CD14-positive monocyte (primary cell): ENCODE measurements at regions not wholly inside any gene's neighbourhood (a gene's known extent, or its start where the extent isn't known, plus 50 kb on each side); places are given as distances from the start of the nearest gene placed in this dataset.
A peak's percentile ranks its signal among the peaks of the same experiment; 100 is the strongest.

Source experiments
- DNase-seq, 3 donors: peaks; one replicate each; pipeline ENCODE4 v3.0.0-alpha.2; 2011 to 2022
- H2AFZ ChIP-seq: 2 replicates; pipeline ENCODE4 v1.6.0; 2012; ENCODE audit warnings: mild to moderate bottlenecking, low read depth, low read length, inconsistent platforms; ENCODE audit not compliant: insufficient read depth, poor library complexity, severe bottlenecking
- H3K27ac ChIP-seq, 2 donors: 1 replicate in 1 of 2; 2 replicates in 1 of 2; pipeline ENCODE4 v1.5.1; 2012 to 2013; ENCODE audit warnings: low read length in 2 of 2, control low read depth in 1 of 2, inconsistent platforms in 1 of 2, low read depth in 1 of 2, mild to moderate bottlenecking in 1 of 2
- H3K27me3 ChIP-seq, 2 donors: one replicate each; pipeline versions ENCODE4 v1.6.0 to v1.6.1; 2011 to 2013; ENCODE audit warnings: low read length in 2 of 2; ENCODE audit not compliant: control insufficient read depth in 2 of 2, insufficient read depth in 2 of 2
- H3K36me3 ChIP-seq, 2 donors: replicated peaks in 1 of 2; 1 replicate in 1 of 2; 2 replicates in 1 of 2; pipeline versions ENCODE4 v1.5.1 to v1.6.1; 2012 to 2013; ENCODE audit warnings: low read length in 2 of 2, control low read depth in 1 of 2, inconsistent platforms in 1 of 2, mild to moderate bottlenecking in 1 of 2; ENCODE audit not compliant: insufficient read depth in 2 of 2, control insufficient read depth in 1 of 2
- H3K4me1 ChIP-seq, 2 donors: 1 replicate in 1 of 2; 2 replicates in 1 of 2; pipeline versions ENCODE4 v1.5.1 to v1.6.1; 2012 to 2013; ENCODE audit warnings: low read length in 2 of 2, control low read depth in 1 of 2, inconsistent platforms in 1 of 2, mild to moderate bottlenecking in 1 of 2, moderate library complexity in 1 of 2; ENCODE audit not compliant: insufficient read depth in 2 of 2, control insufficient read depth in 1 of 2
- H3K4me2 ChIP-seq: replicated peaks from 2 replicates; pipeline ENCODE3; 2012; ENCODE audit warnings: low read length, moderate library complexity, mild to moderate bottlenecking; ENCODE audit not compliant: poor library complexity, severe bottlenecking; ENCODE audit errors: extremely low read depth
- H3K4me3 ChIP-seq, 3 experiments: fragments of 200-600 bp in 1 of 3; sonication (generic) in 1 of 3; replicated peaks in 1 of 3; 1 replicate in 2 of 3; 2 replicates in 1 of 3; pipeline ENCODE4 v1.5.1; 2011 to 2013; ENCODE audit warnings: low read length in 3 of 3, mild to moderate bottlenecking in 3 of 3, control low read depth in 2 of 3, low read depth in 2 of 3, inconsistent platforms in 1 of 3, moderate library complexity in 1 of 3
- H3K79me2 ChIP-seq: 2 replicates; pipeline ENCODE4 v1.6.0; 2012; ENCODE audit warnings: mild to moderate bottlenecking, control low read depth, inconsistent platforms, low read length, moderate library complexity; ENCODE audit not compliant: insufficient read depth
- H3K9ac ChIP-seq: 2 replicates; pipeline ENCODE4 v1.6.0; 2017; ENCODE audit warnings: low read length, mild to moderate bottlenecking; ENCODE audit not compliant: insufficient read depth, poor library complexity, severe bottlenecking
- H3K9me3 ChIP-seq, 2 donors: replicated peaks in 1 of 2; 1 replicate in 1 of 2; 2 replicates in 1 of 2; pipeline versions ENCODE4 v1.5.1 to v1.6.1; 2012 to 2013; ENCODE audit warnings: low read length in 2 of 2, control low read depth in 1 of 2; ENCODE audit not compliant: control insufficient read depth in 1 of 2, insufficient read depth in 1 of 2
- H4K20me1 ChIP-seq: 2 replicates; pipeline ENCODE4 v1.6.0; 2012; ENCODE audit warnings: mild to moderate bottlenecking, low read length, control low read depth, moderate library complexity; ENCODE audit not compliant: insufficient read depth
- H3K27ac Mint-ChIP-seq, 7 donors: one replicate each; pipeline ENCODE4 v1.8.0; 2020; ENCODE audit warnings: mild to moderate bottlenecking in 7 of 7, mixed read lengths in 7 of 7, moderate library complexity in 6 of 7, inconsistent platforms in 2 of 7
- H3K27me3 Mint-ChIP-seq, 3 donors: one replicate each; pipeline ENCODE4 v1.8.0; 2021 to 2022; ENCODE audit warnings: low read depth in 3 of 3, mild to moderate bottlenecking in 3 of 3, mixed read lengths in 3 of 3, moderate library complexity in 3 of 3, inconsistent platforms in 1 of 3
- H3K36me3 Mint-ChIP-seq, 2 donors: one replicate each; pipeline ENCODE4 v1.8.0; 2020; ENCODE audit warnings: mixed read lengths in 2 of 2, inconsistent platforms in 1 of 2, mild to moderate bottlenecking in 1 of 2
- H3K4me1 Mint-ChIP-seq: one replicate; pipeline ENCODE4 v1.8.0; 2020; ENCODE audit warnings: mild to moderate bottlenecking, mixed read lengths
- H3K4me3 Mint-ChIP-seq, 2 donors: one replicate each; pipeline ENCODE4 v1.8.0; 2020; ENCODE audit warnings: mild to moderate bottlenecking in 2 of 2, mixed read lengths in 2 of 2, moderate library complexity in 1 of 2
- H3K9me3 Mint-ChIP-seq, 7 donors: one replicate each; pipeline ENCODE4 v1.8.0; 2020 to 2022; ENCODE audit warnings: mixed read lengths in 7 of 7, mild to moderate bottlenecking in 6 of 7, moderate library complexity in 6 of 7, inconsistent platforms in 2 of 7
- WGBS: methylation state at CpG from one replicate; pipeline ENCODE4 v1.1.5; 2013; ENCODE audit warnings: missing lambda C conversion rate; ENCODE audit not compliant: insufficient coverage; 5-methylcytosine and 5-hydroxymethylcytosine counted together
- intact Hi-C, 2 donors: fragments of 100-400 bp; cut with micrococcal nuclease; formaldehyde crosslinking; loops; one replicate each; pipeline versions ENCODE4 v1.15.0 to v1.15.1; 2023
- TF ChIP-seq, protein P1 (sequence below): fragments of 200-600 bp; IDR thresholded peaks from one replicate; pipeline ENCODE4 v1.8.0; 2022; ENCODE audit warnings: antibody characterized with exemption, mild to moderate bottlenecking

DNA sequence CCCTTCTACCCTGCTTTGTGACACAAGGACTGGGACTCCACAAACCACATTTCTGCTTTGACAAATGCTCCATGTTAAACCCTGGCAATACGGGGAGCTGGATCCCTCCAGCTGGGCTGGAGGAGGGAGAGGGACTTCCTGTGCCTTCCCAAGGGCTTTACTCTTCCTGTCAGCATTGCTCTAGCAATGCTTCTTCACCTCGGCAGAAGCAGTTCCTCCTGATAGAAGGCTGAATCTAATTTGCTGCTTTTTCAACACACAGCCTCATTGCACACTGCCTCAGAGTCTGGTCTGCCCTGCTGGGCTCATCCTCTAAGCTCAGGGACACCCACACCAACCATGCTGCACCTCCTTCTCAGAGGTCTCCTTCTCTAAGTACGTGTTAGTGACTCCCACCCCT is 142.8 kb upstream of the SMAD3 start:
- TF ChIP-seq, protein P1, sequence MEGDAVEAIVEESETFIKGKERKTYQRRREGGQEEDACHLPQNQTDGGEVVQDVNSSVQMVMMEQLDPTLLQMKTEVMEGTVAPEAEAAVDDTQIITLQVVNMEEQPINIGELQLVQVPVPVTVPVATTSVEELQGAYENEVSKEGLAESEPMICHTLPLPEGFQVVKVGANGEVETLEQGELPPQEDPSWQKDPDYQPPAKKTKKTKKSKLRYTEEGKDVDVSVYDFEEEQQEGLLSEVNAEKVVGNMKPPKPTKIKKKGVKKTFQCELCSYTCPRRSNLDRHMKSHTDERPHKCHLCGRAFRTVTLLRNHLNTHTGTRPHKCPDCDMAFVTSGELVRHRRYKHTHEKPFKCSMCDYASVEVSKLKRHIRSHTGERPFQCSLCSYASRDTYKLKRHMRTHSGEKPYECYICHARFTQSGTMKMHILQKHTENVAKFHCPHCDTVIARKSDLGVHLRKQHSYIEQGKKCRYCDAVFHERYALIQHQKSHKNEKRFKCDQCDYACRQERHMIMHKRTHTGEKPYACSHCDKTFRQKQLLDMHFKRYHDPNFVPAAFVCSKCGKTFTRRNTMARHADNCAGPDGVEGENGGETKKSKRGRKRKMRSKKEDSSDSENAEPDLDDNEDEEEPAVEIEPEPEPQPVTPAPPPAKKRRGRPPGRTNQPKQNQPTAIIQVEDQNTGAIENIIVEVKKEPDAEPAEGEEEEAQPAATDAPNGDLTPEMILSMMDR: no peak
- no peak overlapping the region for H3K9ac ChIP-seq
- no peak overlapping the region for H3K4me2 ChIP-seq
- no peak overlapping the region for H3K27ac ChIP-seq
- intact Hi-C loops: no loop called here
- H4K20me1 ChIP-seq: no peaks in the 10 kb centered on the region
- no peaks in the 10 kb centered on the region for H3K27me3 ChIP-seq
- Mint-ChIP-seq H3K27me3 (peaks cover 0 to 2% (median 2%) of the 10 kb centered on the region in 3 donors), H3K4me3 (no peak overlapping the region), H3K36me3 (peaks cover 6 to 9% of the 10 kb centered on the region in 2 donors), H3K9me3 (peaks cover 21 to 39% (median 30%) of the 10 kb centered on the region in 7 donors), H3K4me1 (peaks cover 26% of the 10 kb centered on the region), H3K27ac (peak overlapping the region in 1 of 7 donors; percentile 40)
- H2AFZ ChIP-seq: no peak overlapping the region
- DNase-seq: no peak
- 17% methylated on average over 2 of the region's 3 CpGs for WGBS
- no peaks in the 10 kb centered on the region for H3K36me3 ChIP-seq
- H3K4me1 ChIP-seq: peaks cover 15 to 16% of the 10 kb centered on the region in 2 donors
- peaks cover 21 to 25% of the 10 kb centered on the region in 2 donors for H3K9me3 ChIP-seq
- H3K4me3 ChIP-seq: no peak overlapping the region
- H3K79me2 ChIP-seq: no peaks in the 10 kb centered on the region

DNA sequence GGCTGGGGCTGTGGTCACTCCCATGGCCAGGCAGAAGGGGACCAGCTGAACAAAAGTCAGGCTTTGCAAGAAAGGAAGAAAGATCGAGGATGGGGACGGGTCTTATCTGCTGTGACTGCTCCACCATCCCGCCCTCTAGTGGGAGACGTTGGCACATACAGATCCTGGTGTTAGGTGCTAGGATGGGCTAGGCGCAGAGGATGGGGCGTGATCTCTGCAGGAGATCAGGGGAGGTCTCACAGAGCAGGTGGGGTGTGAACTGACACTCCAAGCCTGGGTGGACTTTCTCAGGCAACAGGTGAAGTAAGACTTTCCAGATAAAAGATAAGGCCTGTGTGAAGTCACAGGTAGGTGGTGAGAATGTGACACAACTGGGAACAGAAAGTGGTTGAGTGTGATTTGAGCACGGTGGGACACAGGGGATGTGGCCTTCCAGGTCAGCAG is 141.9 kb upstream of the SMAD3 start:
- Histone ChIP-seq H3K4me3 (no peak overlapping the region), H3K9me3 (peaks cover 13 to 18% of the 10 kb centered on the region in 2 donors), H2AFZ (no peak overlapping the region), H3K27me3 (no peaks in the 10 kb centered on the region), H3K79me2 (no peaks in the 10 kb centered on the region), H3K4me2 (no peak overlapping the region), H3K27ac (no peak overlapping the region), H3K9ac (no peak overlapping the region), H4K20me1 (no peaks in the 10 kb centered on the region), H3K4me1 (peaks cover 15 to 16% of the 10 kb centered on the region in 2 donors), H3K36me3 (no peaks in the 10 kb centered on the region)
- TF ChIP-seq, protein P1: peak; percentile 64
- peaks cover 0 to 2% (median 2%) of the 10 kb centered on the region in 3 donors for H3K27me3 Mint-ChIP-seq
- intact Hi-C loops: no loop called here
- peaks cover 26% of the 10 kb centered on the region for H3K4me1 Mint-ChIP-seq
- peak in 1 of 3 donors; percentile 31 for DNase-seq
- H3K36me3 Mint-ChIP-seq: peaks cover 6 to 9% of the 10 kb centered on the region in 2 donors
- 52% methylated on average over 7 of the region's 7 CpGs for WGBS
- peaks cover 16 to 30% (median 22%) of the 10 kb centered on the region in 7 donors for H3K9me3 Mint-ChIP-seq
- no peak overlapping the region for H3K27ac Mint-ChIP-seq
- H3K4me3 Mint-ChIP-seq: no peak overlapping the region
